ENCODE measurements at regions not wholly inside any gene's neighbourhood (a gene's known extent, or its start where the extent isn't known, plus 50 kb on each side); places are given as distances from the start of the nearest gene placed in this dataset.

- DNase-seq = no peak
Observed at GRCh38 chr5:107325866-107326265, 344.9 kb downstream of the EFNA5 start.

DNA sequence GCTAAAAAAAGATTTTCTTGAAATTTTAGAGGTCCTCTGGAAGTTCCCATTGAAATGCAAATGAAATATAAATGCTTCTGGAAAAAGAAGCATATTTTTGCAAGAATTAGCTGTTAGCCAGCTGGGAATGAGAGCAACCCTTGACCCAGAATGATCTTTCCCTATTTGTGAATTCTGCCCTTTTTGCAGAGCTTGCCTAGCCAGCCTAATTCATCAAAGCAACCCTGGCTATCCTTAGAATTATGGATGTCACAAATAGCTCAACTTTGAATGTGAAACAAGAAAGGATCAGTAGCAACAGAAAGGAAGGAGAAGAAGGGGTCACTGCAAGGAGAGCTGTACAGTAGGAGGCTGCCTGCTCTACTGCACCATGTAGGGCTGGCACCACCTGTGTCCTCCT is 345.9 kb downstream of the EFNA5 start:
- no peak for DNase-seq

GRCh38 chr5:107324071-107324470 is 346.7 kb downstream of the EFNA5 start:
- DNase-seq = no peak

DNA sequence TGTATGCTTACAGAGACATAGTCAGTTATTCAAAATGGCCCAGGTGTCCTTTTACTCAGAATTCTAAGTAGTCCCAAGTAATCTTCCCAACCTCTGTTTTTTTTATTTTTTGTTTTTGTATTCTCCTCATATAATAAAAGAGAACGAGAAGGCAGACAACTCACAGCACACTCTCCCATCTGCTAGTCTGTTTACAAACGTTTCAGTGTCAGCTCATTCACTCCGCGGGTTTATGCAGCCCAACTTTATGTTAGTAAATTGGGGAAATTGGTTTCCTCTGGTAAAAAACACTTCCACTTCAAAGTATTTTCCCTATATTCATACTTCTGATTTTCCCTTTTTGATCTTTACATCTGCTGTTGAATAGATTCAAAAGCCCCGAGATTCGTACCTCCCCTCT is 347.2 kb downstream of the EFNA5 start:
- no peak for DNase-seq

DNA sequence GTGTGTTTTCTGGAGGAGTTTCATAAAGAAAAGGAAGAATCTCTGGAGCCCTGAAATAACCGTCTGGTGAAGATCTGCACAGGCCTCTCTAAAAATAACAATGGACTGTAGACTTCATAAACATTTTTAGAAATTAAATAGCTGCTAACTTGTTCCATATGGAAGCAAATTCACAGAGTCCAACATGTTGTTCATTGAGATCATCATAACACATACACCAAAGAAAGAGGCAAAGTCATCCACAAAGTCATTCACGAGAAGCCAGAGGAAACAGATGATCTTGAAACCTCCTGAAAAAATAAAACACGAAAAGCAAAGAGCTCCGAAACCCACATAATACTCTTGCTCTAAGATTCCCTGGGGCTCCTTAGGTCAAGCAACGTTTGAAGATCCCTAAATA is 347.8 kb downstream of the EFNA5 start:
- DNase-seq = no peak

DNA sequence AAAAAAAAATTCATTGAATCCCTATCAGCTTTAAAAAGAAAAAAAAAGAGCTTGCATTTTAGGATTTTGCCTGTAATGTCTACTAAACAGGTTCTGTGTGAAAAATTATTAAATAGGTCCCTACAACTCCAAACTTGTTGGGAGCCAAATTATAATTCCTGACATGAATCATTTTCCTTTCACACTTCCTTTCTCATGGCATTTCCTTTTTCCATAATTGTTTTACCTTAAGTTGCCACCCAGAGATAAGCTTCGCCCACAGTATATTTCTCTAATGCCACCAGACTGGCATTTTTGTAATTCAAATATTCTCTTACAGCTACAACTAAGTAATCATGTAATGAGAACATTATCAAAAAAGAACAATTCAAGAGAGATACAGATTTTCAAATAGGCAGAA is 348.8 kb downstream of the EFNA5 start:
- DNase-seq = no peak

DNA sequence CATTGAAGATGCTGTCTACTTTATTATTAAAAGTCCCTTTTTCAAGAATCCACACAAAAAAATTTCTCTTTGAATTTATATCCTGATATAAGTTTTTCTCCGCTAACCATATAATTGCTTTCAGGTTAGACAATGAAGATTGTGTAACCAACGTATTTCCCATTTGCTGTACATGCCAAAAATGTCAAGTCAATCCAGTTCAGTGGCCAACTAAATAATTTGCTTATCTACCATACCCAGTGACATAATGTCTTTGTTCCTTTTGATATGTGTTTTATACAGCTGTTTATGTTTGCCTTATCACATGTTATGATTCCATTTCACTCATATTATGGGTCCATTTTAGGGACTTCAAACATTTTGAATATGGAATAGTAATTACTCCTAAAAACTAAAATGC is 349.9 kb downstream of the EFNA5 start:
- no peak for DNase-seq

DNA sequence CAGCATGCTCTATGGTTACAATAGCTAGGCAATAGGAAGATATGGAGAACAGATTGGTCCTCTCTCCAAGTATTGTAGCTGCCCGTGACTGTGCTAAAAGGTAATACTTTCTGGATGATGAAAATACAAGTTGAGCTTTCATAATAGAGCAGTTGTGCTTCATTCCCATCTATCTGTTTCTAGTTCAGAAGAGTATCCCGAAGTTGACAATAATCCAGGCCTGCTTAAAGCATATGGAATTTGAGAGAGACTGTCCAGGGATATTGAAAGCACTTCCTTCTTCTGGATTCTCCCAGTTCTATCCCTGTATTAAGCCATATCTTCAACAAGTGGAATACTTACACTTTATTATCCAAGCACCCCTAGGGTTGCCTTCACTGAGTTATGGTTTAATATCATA is 350.4 kb downstream of the EFNA5 start:
- no peak for DNase-seq

- no peak for DNase-seq
Observed at GRCh38 chr5:107319901-107320300, 350.8 kb downstream of the EFNA5 start.

GRCh38 chr5:107314330-107314729 is 356.4 kb downstream of the EFNA5 start:
- DNase-seq = no peak

- no peak for DNase-seq
Observed at GRCh38 chr5:107313921-107314320, 356.8 kb downstream of the EFNA5 start.

GRCh38 chr5:107313098-107313497 is 357.6 kb downstream of the EFNA5 start:
- no peak for DNase-seq

- DNase-seq = no peak
Observed at GRCh38 chr5:107310181-107310580, 360.6 kb downstream of the EFNA5 start.

- no peak for DNase-seq
Observed at GRCh38 chr5:107306594-107306993, 364.1 kb downstream of the EFNA5 start.

DNA sequence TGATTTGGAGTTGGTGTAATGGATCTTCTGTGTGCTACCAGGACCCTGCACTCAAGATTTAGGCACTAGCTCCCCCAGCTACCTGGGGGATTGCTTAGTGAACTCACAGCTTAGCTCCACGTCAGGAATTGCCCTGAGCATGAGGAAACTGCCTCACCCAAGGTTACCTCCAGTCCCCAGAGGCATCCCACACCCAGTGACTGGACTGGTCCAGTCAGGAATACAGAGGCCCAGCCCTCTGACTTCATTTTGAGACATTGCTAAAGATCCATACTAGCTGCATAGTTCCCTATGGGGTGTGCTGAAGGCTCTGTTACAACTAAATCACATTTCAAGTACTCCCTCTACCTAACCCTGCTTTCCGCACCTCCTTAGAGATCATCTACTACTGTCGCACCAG is 364.7 kb downstream of the EFNA5 start:
- DNase-seq = no peak

DNA sequence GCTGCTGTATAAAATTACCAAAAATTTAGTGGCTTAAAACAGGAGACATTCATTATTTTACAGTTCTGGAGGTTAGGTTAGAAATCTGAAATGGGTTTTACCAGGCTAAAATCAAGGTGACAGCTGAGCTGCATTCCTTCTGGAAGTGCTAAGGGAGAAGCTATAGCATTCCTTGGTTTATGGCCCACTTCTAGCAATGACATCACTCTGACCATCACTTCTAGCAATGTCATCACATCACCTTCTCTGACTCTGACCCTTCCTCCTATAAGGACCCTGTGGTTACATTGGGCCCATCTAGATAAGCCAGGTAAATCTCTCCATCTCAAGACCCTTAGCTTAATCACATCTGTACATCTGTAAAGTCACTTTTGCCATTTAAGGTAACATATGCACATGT is 366.1 kb downstream of the EFNA5 start:
- no peak for DNase-seq

DNA sequence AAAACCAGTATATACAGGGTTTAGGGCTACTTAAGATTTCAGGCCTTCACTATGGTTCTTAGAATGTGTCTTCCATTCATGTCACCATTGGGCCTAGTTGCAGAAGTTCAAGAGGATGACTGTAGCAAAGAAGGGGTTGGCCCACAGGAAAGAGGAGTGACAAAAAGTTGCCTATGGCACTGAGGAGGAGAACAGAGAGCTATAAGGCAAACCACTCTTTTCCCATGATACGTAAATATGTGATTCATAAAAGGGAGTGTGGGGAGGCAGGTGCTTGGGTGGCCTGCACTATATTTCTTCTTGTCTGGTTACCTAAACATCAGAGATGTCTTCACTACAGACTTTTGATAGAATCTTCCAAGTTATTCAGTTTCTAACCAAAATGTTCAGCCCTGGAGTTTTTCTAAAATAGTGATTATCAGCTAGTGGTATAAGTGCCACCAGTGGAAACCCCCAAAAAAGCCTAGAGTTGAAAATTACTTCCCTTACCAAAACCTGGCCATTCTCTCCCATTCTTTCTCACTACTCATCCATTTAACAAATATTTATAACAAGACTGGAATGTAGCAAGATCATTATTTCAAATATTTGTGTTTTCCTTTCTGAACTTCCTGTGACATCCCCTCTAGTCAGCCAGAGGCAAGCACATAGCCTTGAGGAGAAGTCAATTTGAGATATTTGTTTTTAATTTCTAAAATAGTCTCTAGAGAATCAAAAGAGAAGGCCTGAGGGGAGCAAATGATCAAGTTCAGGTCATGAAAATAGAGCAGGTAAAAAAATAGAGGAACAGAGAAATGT is 367.4 kb downstream of the EFNA5 start:
- DNase-seq = no peak

DNA sequence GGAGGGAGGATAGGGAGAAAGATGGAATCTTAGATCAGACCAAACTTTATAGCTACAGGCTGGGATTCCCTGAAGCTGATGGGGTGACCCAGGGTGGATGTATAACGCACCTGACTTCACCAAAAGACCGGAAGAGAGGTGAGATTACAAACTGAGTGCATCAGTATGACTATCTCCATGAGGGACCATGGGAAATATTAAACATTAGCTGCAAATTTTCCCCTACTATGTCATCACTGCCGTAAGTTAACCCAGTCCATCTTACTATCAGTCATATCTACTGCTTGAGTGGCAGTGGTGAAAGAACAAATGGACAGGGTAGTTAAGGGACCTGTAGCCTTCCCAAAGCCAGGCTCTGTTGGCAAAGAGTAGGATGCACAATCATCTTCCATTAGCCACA is 368.3 kb downstream of the EFNA5 start:
- no peak for DNase-seq

- no peak for DNase-seq
Observed at GRCh38 chr5:107301999-107302398, 368.7 kb downstream of the EFNA5 start.

GRCh38 chr5:107300721-107301327 is 369.9 kb downstream of the EFNA5 start:
- no peak for DNase-seq

GRCh38 chr5:107296572-107296971 is 374.2 kb downstream of the EFNA5 start:
- DNase-seq = no peak

DNA sequence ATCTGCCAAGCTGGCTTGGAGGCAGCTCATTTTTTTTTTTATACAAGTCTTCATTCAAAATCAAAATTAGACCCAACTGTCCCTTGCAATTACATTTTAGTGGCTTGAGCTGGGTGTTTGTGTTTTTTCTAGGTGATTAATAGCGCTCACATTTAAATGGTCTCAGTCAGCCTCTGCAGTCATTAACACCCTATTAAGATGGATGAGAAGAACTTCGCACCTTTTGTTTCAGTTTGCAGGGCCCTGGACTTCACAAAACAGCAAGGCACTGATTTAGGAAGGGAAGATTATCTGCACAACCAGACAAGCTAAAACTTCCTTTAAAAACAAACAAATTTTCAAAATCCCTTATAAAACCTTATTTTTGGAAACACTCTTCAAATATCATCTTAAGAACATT is 374.8 kb downstream of the EFNA5 start:
- DNase-seq = no peak

DNA sequence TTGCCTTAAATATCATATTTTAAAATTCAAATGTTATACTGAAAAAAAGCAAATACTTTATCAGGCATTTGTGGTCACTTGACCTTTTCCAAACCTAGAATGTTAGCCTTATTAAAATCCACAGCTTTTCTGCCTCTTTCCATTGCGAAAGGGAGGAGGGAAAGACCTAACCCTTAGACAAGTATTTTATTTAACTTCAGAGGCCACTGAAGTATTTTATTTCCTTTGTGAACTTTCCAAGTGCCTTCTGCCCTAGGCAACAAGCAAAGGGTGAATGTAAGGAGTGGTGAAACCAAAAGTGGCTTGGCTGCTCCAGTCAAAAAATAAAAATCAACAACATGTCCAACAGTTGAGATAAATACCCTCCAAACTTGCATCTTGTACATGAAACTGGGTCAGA is 376.1 kb downstream of the EFNA5 start:
- DNase-seq = no peak

GRCh38 chr5:107294211-107294550 is 376.6 kb downstream of the EFNA5 start:
- DNase-seq = no peak
